Adrenal gland (tissue), 5 donors: ENCODE measurements at regions not wholly inside any gene's neighbourhood (a gene's known extent, or its start where the extent isn't known, plus 50 kb on each side); places are given as distances from the start of the nearest gene placed in this dataset.
"Not testable (repeated sequence)": the region's sequence is repeated elsewhere in the genome, so short reads cannot be mapped to it uniquely, and the experiment has no call there.

Experiments
- POLR2A ChIP-seq, 2 donors: fragments of 450-650 bp; IDR thresholded peaks; one replicate each; pipeline ENCODE4 v1.6.1; 2017; ENCODE audit warnings: antibody characterized with exemption in 2 of 2, mild to moderate bottlenecking in 2 of 2, moderate library complexity in 1 of 2
- TF ChIP-seq, protein P1 (sequence below), 6 experiments: fragments of 450-650 bp in 4 of 6; fragments of 200-600 bp in 2 of 6; sonication (generic) in 1 of 6; IDR thresholded peaks; 1 replicate in 5 of 6; 2 replicates in 1 of 6; pipeline versions ENCODE4 v1.5.1 to v1.8.0; 2016 to 2021; ENCODE audit warnings: antibody characterized with exemption in 6 of 6, mild to moderate bottlenecking in 2 of 6, moderate library complexity in 1 of 6
- donor health status: DM: no; HTN: no; CAD: no.

DNA sequence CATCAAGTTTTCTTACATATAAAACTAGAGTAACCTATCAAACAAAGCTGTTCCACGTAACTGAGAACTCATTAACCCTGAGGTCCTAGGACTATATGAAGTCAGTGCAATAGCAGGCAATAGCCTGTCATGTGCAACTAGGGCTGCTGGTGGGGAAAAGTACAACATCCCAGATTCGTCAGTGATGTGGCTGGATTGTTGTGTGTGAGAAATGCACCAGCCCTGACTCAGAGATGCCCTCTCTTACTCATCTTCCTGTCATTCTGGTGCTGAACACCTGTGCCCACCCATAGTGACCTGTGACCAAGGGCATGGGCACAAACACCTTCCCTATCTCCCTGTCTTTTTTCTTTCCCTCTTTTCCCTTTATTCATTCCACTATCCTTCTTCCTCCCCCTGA, 504.2 kb downstream of the TUBA3C start:
- TF ChIP-seq POLR2A (IDR thresholded peaks at IDR 0.05): not testable (repeated sequence)
- TF ChIP-seq, protein P1, sequence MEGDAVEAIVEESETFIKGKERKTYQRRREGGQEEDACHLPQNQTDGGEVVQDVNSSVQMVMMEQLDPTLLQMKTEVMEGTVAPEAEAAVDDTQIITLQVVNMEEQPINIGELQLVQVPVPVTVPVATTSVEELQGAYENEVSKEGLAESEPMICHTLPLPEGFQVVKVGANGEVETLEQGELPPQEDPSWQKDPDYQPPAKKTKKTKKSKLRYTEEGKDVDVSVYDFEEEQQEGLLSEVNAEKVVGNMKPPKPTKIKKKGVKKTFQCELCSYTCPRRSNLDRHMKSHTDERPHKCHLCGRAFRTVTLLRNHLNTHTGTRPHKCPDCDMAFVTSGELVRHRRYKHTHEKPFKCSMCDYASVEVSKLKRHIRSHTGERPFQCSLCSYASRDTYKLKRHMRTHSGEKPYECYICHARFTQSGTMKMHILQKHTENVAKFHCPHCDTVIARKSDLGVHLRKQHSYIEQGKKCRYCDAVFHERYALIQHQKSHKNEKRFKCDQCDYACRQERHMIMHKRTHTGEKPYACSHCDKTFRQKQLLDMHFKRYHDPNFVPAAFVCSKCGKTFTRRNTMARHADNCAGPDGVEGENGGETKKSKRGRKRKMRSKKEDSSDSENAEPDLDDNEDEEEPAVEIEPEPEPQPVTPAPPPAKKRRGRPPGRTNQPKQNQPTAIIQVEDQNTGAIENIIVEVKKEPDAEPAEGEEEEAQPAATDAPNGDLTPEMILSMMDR (IDR thresholded peaks at IDR 0.05): not testable (repeated sequence)
